ENCODE measurements at regions not wholly inside any gene's neighbourhood (a gene's known extent, or its start where the extent isn't known, plus 50 kb on each side); places are given as distances from the start of the nearest gene placed in this dataset.

- Histone ChIP-seq H3K4me2 (ENCODE audit: low read length) (no peak overlapping the region), H3K4me1 (no peaks in the 10 kb centered on the region), H3K4me3 (ENCODE audit: low read depth, low read length) (no peak overlapping the region), H3K9me3 (ENCODE audit: control insufficient read depth, low read length) (no peaks in the 10 kb centered on the region), H3K9ac (no peak overlapping the region), H3K36me3 (ENCODE audit: control insufficient read depth, insufficient read depth, low read length) (no peaks in the 10 kb centered on the region), H3K79me2 (no peaks in the 10 kb centered on the region), H3K27ac (no peak overlapping the region), H2AFZ (no peak overlapping the region), H3K27me3 (ENCODE audit: control insufficient read depth, insufficient read depth, low read length) (no peaks in the 10 kb centered on the region)
- TF ChIP-seq, protein P1, sequence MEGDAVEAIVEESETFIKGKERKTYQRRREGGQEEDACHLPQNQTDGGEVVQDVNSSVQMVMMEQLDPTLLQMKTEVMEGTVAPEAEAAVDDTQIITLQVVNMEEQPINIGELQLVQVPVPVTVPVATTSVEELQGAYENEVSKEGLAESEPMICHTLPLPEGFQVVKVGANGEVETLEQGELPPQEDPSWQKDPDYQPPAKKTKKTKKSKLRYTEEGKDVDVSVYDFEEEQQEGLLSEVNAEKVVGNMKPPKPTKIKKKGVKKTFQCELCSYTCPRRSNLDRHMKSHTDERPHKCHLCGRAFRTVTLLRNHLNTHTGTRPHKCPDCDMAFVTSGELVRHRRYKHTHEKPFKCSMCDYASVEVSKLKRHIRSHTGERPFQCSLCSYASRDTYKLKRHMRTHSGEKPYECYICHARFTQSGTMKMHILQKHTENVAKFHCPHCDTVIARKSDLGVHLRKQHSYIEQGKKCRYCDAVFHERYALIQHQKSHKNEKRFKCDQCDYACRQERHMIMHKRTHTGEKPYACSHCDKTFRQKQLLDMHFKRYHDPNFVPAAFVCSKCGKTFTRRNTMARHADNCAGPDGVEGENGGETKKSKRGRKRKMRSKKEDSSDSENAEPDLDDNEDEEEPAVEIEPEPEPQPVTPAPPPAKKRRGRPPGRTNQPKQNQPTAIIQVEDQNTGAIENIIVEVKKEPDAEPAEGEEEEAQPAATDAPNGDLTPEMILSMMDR (IDR thresholded peaks at IDR 0.05), result no peak
Observed at GRCh38 chr6:87905101-87905641, 142.5 kb upstream of the SPACA1 start.

GRCh38 chr6:87904011-87904410, 143.6 kb upstream of the SPACA1 start:
- no peaks in the 10 kb centered on the region for H3K79me2 ChIP-seq
- H2AFZ ChIP-seq, result no peak overlapping the region
- no peak overlapping the region for H3K4me3 ChIP-seq (ENCODE audit: low read depth, low read length)
- H3K4me1 ChIP-seq, result no peaks in the 10 kb centered on the region
- H3K9ac ChIP-seq, result no peak overlapping the region
- H3K27ac ChIP-seq, result no peak overlapping the region
- no peaks in the 10 kb centered on the region for H3K36me3 ChIP-seq (ENCODE audit: control insufficient read depth, insufficient read depth, low read length)
- no peaks in the 10 kb centered on the region for H3K27me3 ChIP-seq (ENCODE audit: control insufficient read depth, insufficient read depth, low read length)
- no peak overlapping the region for H3K4me2 ChIP-seq (ENCODE audit: low read length)
- no peaks in the 10 kb centered on the region for H3K9me3 ChIP-seq (ENCODE audit: control insufficient read depth, low read length)
- TF ChIP-seq, protein P1 (IDR thresholded peaks at IDR 0.05), result no peak

DNA sequence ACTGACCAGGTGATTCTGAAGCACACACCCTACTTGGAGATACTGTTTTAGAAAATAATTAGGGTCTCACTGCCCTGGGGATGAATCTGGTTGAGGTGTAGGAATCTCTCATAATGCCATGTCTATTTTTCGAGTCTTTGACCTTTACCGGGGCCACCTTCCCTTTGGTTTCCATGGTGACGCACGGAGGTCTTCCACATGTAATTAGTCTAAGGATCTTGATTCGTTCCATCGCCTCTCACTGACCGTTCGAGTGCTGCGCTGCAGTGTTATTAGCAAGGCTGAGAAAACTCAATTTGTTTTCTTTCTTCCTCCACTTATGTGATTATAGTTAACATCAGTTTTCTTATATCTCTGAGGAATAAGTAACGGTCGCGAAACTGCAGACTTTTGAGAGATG, 144.3 kb upstream of the SPACA1 start:
- TF ChIP-seq, protein P1 (IDR thresholded peaks at IDR 0.05), result no peak
- no peak overlapping the region for H3K4me2 ChIP-seq (ENCODE audit: low read length)
- H3K27ac ChIP-seq, result no peak overlapping the region
- H3K4me3 ChIP-seq (ENCODE audit: low read depth, low read length), result no peak overlapping the region
- H3K9me3 ChIP-seq (ENCODE audit: control insufficient read depth, low read length), result no peaks in the 10 kb centered on the region
- H2AFZ ChIP-seq, result no peak overlapping the region
- no peaks in the 10 kb centered on the region for H3K27me3 ChIP-seq (ENCODE audit: control insufficient read depth, insufficient read depth, low read length)
- no peaks in the 10 kb centered on the region for H3K4me1 ChIP-seq
- no peaks in the 10 kb centered on the region for H3K36me3 ChIP-seq (ENCODE audit: control insufficient read depth, insufficient read depth, low read length)
- H3K79me2 ChIP-seq, result no peaks in the 10 kb centered on the region
- no peak overlapping the region for H3K9ac ChIP-seq

GRCh38 chr6:87902383-87902782, 145.3 kb upstream of the SPACA1 start:
- TF ChIP-seq, protein P1 (IDR thresholded peaks at IDR 0.05), result no peak
- H3K27ac ChIP-seq, result no peak overlapping the region
- H3K4me1 ChIP-seq, result no peaks in the 10 kb centered on the region
- no peak overlapping the region for H2AFZ ChIP-seq
- H3K4me2 ChIP-seq (ENCODE audit: low read length), result no peak overlapping the region
- H3K27me3 ChIP-seq (ENCODE audit: control insufficient read depth, insufficient read depth, low read length), result no peaks in the 10 kb centered on the region
- no peak overlapping the region for H3K9ac ChIP-seq
- no peaks in the 10 kb centered on the region for H3K36me3 ChIP-seq (ENCODE audit: control insufficient read depth, insufficient read depth, low read length)
- no peak overlapping the region for H3K4me3 ChIP-seq (ENCODE audit: low read depth, low read length)
- H3K79me2 ChIP-seq, result no peaks in the 10 kb centered on the region
- H3K9me3 ChIP-seq (ENCODE audit: control insufficient read depth, low read length), result no peaks in the 10 kb centered on the region

- Histone ChIP-seq H3K4me3 (ENCODE audit: low read depth, low read length) (no peak overlapping the region), H3K9me3 (ENCODE audit: control insufficient read depth, low read length) (no peaks in the 10 kb centered on the region), H3K4me2 (ENCODE audit: low read length) (no peak overlapping the region), H3K36me3 (ENCODE audit: control insufficient read depth, insufficient read depth, low read length) (no peaks in the 10 kb centered on the region), H2AFZ (no peak overlapping the region), H3K27ac (no peak overlapping the region), H3K4me1 (no peaks in the 10 kb centered on the region), H3K27me3 (ENCODE audit: control insufficient read depth, insufficient read depth, low read length) (no peaks in the 10 kb centered on the region), H3K79me2 (no peaks in the 10 kb centered on the region), H3K9ac (no peak overlapping the region)
- TF ChIP-seq, protein P1 (IDR thresholded peaks at IDR 0.05), result no peak
Observed at GRCh38 chr6:87901613-87902012, 146.0 kb upstream of the SPACA1 start.
